ENCODE measurements at regions not wholly inside any gene's neighbourhood (a gene's known extent, or its start where the extent isn't known, plus 50 kb on each side); places are given as distances from the start of the nearest gene placed in this dataset.

- Histone ChIP-seq H3K9me3 (ENCODE audit: control insufficient read depth, low read depth, low read length) (no peaks in the 10 kb centered on the region), H3K27ac (ENCODE audit: low read length) (no peak overlapping the region), H3K36me3 (ENCODE audit: control insufficient read depth, insufficient read depth, low read length) (no peaks in the 10 kb centered on the region), H3K27me3 (ENCODE audit: control insufficient read depth, insufficient read depth, low read length) (no peaks in the 10 kb centered on the region), H3K4me1 (ENCODE audit: control insufficient read depth, insufficient read depth, low read length) (no peaks in the 10 kb centered on the region), H3K4me3 (ENCODE audit: low read length) (no peak overlapping the region)
- no peak for DNase-seq
These were observed 916.0 kb upstream of the GJE1 start for GRCh38 chr6:141216726-141217125.

GRCh38 chr6:141212296-141212695, 920.4 kb upstream of the GJE1 start:
- no peak for DNase-seq
- Histone ChIP-seq H3K36me3 (ENCODE audit: control insufficient read depth, insufficient read depth, low read length) (no peaks in the 10 kb centered on the region), H3K27ac (ENCODE audit: low read length) (no peak overlapping the region), H3K4me3 (ENCODE audit: low read length) (no peak overlapping the region), H3K9me3 (ENCODE audit: control insufficient read depth, low read depth, low read length) (no peaks in the 10 kb centered on the region), H3K27me3 (ENCODE audit: control insufficient read depth, insufficient read depth, low read length) (no peaks in the 10 kb centered on the region), H3K4me1 (ENCODE audit: control insufficient read depth, insufficient read depth, low read length) (no peaks in the 10 kb centered on the region)
- no CpG with 5 or more reads among the region's 1 CpG for WGBS (ENCODE audit: insufficient coverage, low lambda C conversion rate)

DNA sequence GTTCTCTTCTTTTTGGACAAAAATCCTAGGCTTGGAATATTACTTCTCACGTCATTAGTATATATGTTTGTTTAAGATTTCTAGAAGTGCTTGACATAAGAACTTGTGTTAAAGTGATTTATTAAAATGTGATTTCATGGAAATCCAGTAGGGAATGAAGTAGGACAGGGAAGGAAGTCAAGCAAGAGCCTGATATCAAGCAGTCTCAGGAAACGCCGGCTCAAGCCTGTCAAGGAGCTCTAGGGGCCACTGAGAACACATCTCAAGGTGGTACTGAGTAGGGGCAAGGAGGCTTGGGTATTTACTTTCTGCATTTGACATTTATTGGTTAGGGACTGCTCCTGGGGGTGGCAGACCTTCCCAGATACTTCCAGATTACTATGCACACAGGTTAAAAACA, 920.9 kb upstream of the GJE1 start:
- no peaks in the 10 kb centered on the region for H3K27me3 ChIP-seq (ENCODE audit: control insufficient read depth, insufficient read depth, low read length)
- H3K9me3 ChIP-seq (ENCODE audit: control insufficient read depth, low read depth, low read length) = no peaks in the 10 kb centered on the region
- no peak for DNase-seq
- H3K4me3 ChIP-seq (ENCODE audit: low read length) = no peak overlapping the region
- WGBS (ENCODE audit: insufficient coverage, low lambda C conversion rate) = 100% methylated on average over 1 of the region's 3 CpGs
- no peak overlapping the region for H3K27ac ChIP-seq (ENCODE audit: low read length)
- no peaks in the 10 kb centered on the region for H3K36me3 ChIP-seq (ENCODE audit: control insufficient read depth, insufficient read depth, low read length)
- no peaks in the 10 kb centered on the region for H3K4me1 ChIP-seq (ENCODE audit: control insufficient read depth, insufficient read depth, low read length)

GRCh38 chr6:141210901-141211300, 921.8 kb upstream of the GJE1 start:
- DNase-seq = no peak
- 0% methylated on average over 1 of the region's 1 CpG for WGBS (ENCODE audit: insufficient coverage, low lambda C conversion rate)
- no peaks in the 10 kb centered on the region for H3K36me3 ChIP-seq (ENCODE audit: control insufficient read depth, insufficient read depth, low read length)

GRCh38 chr6:141209890-141210289, 922.8 kb upstream of the GJE1 start:
- Histone ChIP-seq H3K27me3 (ENCODE audit: control insufficient read depth, insufficient read depth, low read length) (no peaks in the 10 kb centered on the region), H3K36me3 (ENCODE audit: control insufficient read depth, insufficient read depth, low read length) (no peaks in the 10 kb centered on the region), H3K9me3 (ENCODE audit: control insufficient read depth, low read depth, low read length) (no peaks in the 10 kb centered on the region), H3K27ac (ENCODE audit: low read length) (no peak overlapping the region), H3K4me3 (ENCODE audit: low read length) (no peak overlapping the region), H3K4me1 (ENCODE audit: control insufficient read depth, insufficient read depth, low read length) (no peaks in the 10 kb centered on the region)
- 93% methylated on average over 2 of the region's 4 CpGs for WGBS (ENCODE audit: insufficient coverage, low lambda C conversion rate)
- DNase-seq = no peak

More at GRCh38 chr6:141210901-141211300, 921.8 kb upstream of the GJE1 start:
- no peaks in the 10 kb centered on the region for H3K4me1 ChIP-seq (ENCODE audit: control insufficient read depth, insufficient read depth, low read length)
- H3K27me3 ChIP-seq (ENCODE audit: control insufficient read depth, insufficient read depth, low read length) = no peaks in the 10 kb centered on the region
- H3K9me3 ChIP-seq (ENCODE audit: control insufficient read depth, low read depth, low read length) = no peaks in the 10 kb centered on the region
- H3K4me3 ChIP-seq (ENCODE audit: low read length) = no peak overlapping the region
- no peak overlapping the region for H3K27ac ChIP-seq (ENCODE audit: low read length)

GRCh38 chr6:141208101-141208500, 924.6 kb upstream of the GJE1 start:
- Histone ChIP-seq H3K9me3 (ENCODE audit: control insufficient read depth, low read depth, low read length) (no peaks in the 10 kb centered on the region), H3K4me3 (ENCODE audit: low read length) (no peak overlapping the region), H3K36me3 (ENCODE audit: control insufficient read depth, insufficient read depth, low read length) (no peaks in the 10 kb centered on the region), H3K27ac (ENCODE audit: low read length) (no peak overlapping the region), H3K4me1 (ENCODE audit: control insufficient read depth, insufficient read depth, low read length) (no peaks in the 10 kb centered on the region), H3K27me3 (ENCODE audit: control insufficient read depth, insufficient read depth, low read length) (no peaks in the 10 kb centered on the region)
- DNase-seq = no peak
- no CpG with 5 or more reads among the region's 1 CpG for WGBS (ENCODE audit: insufficient coverage, low lambda C conversion rate)

DNA sequence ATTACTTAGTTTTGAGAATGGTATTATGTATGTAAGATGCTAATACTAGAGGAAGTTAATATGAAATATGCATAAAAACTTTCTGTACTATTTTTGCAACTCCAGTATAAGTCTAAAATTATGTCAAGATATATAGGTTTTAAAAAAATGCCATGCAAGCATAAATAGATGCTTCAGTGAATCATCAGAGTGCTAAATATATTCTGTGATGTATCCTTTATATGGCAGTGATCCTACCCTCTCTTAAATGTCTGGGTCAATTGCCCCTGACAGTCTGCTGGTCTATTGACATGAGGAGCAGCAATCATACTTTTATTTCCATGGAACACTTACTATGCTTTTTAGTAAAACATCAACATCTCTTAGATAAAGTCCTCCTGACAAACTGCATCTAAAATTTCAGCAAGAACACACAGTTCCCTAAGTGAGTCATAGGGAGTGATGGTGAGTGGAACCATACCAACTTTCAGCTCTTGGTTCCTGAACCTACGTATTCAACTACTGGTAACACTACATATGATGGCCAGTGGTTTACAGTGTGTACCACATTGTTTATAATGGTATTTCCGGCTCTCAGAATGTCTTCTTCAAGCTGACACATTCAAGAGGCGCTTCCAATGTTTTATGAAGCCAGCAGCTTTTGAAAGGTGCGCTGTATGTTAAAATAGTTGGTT, 928.7 kb upstream of the GJE1 start:
- no peak for DNase-seq
- Histone ChIP-seq H3K27ac (ENCODE audit: low read length) (no peak overlapping the region), H3K27me3 (ENCODE audit: control insufficient read depth, insufficient read depth, low read length) (no peaks in the 10 kb centered on the region), H3K36me3 (ENCODE audit: control insufficient read depth, insufficient read depth, low read length) (no peaks in the 10 kb centered on the region), H3K4me3 (ENCODE audit: low read length) (no peak overlapping the region), H3K9me3 (ENCODE audit: control insufficient read depth, low read depth, low read length) (no peaks in the 10 kb centered on the region), H3K4me1 (ENCODE audit: control insufficient read depth, insufficient read depth, low read length) (no peaks in the 10 kb centered on the region)
- WGBS (ENCODE audit: insufficient coverage, low lambda C conversion rate) = 89% methylated on average over 1 of the region's 4 CpGs

GRCh38 chr6:141202626-141203025, 930.1 kb upstream of the GJE1 start:
- WGBS (ENCODE audit: insufficient coverage, low lambda C conversion rate) = 85% methylated on average over 2 of the region's 4 CpGs
- Histone ChIP-seq H3K27me3 (ENCODE audit: control insufficient read depth, insufficient read depth, low read length) (no peaks in the 10 kb centered on the region), H3K9me3 (ENCODE audit: control insufficient read depth, low read depth, low read length) (no peaks in the 10 kb centered on the region), H3K4me3 (ENCODE audit: low read length) (no peak overlapping the region), H3K36me3 (ENCODE audit: control insufficient read depth, insufficient read depth, low read length) (no peaks in the 10 kb centered on the region), H3K27ac (ENCODE audit: low read length) (no peak overlapping the region), H3K4me1 (ENCODE audit: control insufficient read depth, insufficient read depth, low read length) (no peaks in the 10 kb centered on the region)
- DNase-seq = no peak

DNA sequence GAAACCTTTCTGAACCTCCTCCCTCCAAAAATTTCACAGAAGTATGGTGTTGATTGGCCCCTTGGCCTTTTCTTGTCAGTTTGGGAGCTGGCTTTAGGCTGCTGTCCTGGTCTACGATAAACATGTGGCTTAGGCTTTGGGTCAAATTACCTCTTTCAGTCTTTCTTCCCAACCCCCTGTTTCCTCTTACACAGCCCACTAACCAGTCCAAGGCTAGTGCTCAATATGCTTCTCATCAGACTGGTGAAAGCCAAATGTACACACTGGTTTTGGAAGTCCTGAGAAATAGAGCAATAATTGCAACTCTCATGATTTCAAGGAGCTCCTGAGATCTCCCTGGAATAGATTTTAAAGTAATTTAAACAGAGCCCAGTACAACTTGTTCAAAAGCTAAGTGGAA, 933.7 kb upstream of the GJE1 start:
- WGBS (ENCODE audit: insufficient coverage, low lambda C conversion rate) = no CpG with 5 or more reads among the region's 1 CpG
- H3K27me3 ChIP-seq (ENCODE audit: control insufficient read depth, insufficient read depth, low read length) = no peaks in the 10 kb centered on the region
- H3K9me3 ChIP-seq (ENCODE audit: control insufficient read depth, low read depth, low read length) = no peaks in the 10 kb centered on the region
- no peaks in the 10 kb centered on the region for H3K4me1 ChIP-seq (ENCODE audit: control insufficient read depth, insufficient read depth, low read length)
- no peak overlapping the region for H3K4me3 ChIP-seq (ENCODE audit: low read length)
- no peak overlapping the region for H3K27ac ChIP-seq (ENCODE audit: low read length)
- no peaks in the 10 kb centered on the region for H3K36me3 ChIP-seq (ENCODE audit: control insufficient read depth, insufficient read depth, low read length)
- no peak for DNase-seq

- no peaks in the 10 kb centered on the region for H3K4me1 ChIP-seq (ENCODE audit: control insufficient read depth, insufficient read depth, low read length)
- DNase-seq = no peak
- no peak overlapping the region for H3K27ac ChIP-seq (ENCODE audit: low read length)
- no peak overlapping the region for H3K4me3 ChIP-seq (ENCODE audit: low read length)
- no peaks in the 10 kb centered on the region for H3K9me3 ChIP-seq (ENCODE audit: control insufficient read depth, low read depth, low read length)
- no peaks in the 10 kb centered on the region for H3K36me3 ChIP-seq (ENCODE audit: control insufficient read depth, insufficient read depth, low read length)
- H3K27me3 ChIP-seq (ENCODE audit: control insufficient read depth, insufficient read depth, low read length) = no peaks in the 10 kb centered on the region
- WGBS (ENCODE audit: insufficient coverage, low lambda C conversion rate) = 20% methylated on average over 1 of the region's 6 CpGs
These were observed 937.4 kb upstream of the GJE1 start for GRCh38 chr6:141195251-141195832.

DNA sequence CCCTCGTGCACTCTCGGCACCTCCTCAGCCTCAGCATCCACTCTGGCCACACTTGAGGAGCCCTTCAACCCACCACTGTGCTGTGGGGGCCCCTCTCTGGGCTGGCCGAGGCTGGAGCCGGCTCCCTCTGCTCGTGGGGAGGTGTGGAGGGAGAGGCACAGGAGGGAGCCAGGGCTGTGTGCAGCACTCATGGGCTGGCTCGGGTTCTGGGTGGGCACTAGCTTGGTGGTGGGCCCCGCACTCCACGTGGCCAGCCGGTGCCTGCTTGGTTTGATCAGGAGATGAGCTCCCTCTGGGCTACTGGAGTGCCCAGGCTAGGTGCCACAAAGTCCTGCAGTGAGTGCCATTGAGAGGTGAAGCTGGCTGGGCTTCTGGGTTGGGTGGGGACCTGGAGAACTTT, 949.4 kb upstream of the GJE1 start:
- no peak for DNase-seq
- Histone ChIP-seq H3K27ac (ENCODE audit: low read length) (no peak overlapping the region), H3K36me3 (ENCODE audit: control insufficient read depth, insufficient read depth, low read length) (no peaks in the 10 kb centered on the region), H3K27me3 (ENCODE audit: control insufficient read depth, insufficient read depth, low read length) (no peaks in the 10 kb centered on the region), H3K4me3 (ENCODE audit: low read length) (no peak overlapping the region), H3K4me1 (ENCODE audit: control insufficient read depth, insufficient read depth, low read length) (no peaks in the 10 kb centered on the region), H3K9me3 (ENCODE audit: control insufficient read depth, low read depth, low read length) (peaks cover 18% of the 10 kb centered on the region)
- no CpG with 5 or more reads among the region's 9 CpGs for WGBS (ENCODE audit: insufficient coverage, low lambda C conversion rate)

Measured in large intestine (tissue), 3 donors.